Neural progenitor cell (in vitro differentiated cells): ENCODE measurements at regions not wholly inside any gene's neighbourhood (a gene's known extent, or its start where the extent isn't known, plus 50 kb on each side); places are given as distances from the start of the nearest gene placed in this dataset.

Experiments used
- CTCF ChIP-seq: fragments of 200-600 bp; sonication (generic); IDR thresholded peaks from 2 replicates; pipeline ENCODE4 v1.5.1; 2017; ENCODE audit warnings: antibody characterized with exemption, mild to moderate bottlenecking
- EZH2 ChIP-seq: fragments of 200-600 bp; sonication (generic); IDR thresholded peaks from 2 replicates; pipeline ENCODE4 v1.6.1; 2017; ENCODE audit warnings: antibody characterized with exemption, mild to moderate bottlenecking, moderate library complexity
- EZH2phosphoT487 ChIP-seq: fragments of 200-600 bp; sonication (generic); IDR thresholded peaks from 2 replicates; pipeline ENCODE4 v1.6.1; 2017; ENCODE audit warnings: antibody characterized with exemption

GRCh38 chr6:150495126-150495525 lies 104.6 kb upstream of the PLEKHG1 start:
- TF ChIP-seq CTCF (no peak), EZH2 (no peak), EZH2phosphoT487 (no peak)
